ENCODE measurements at regions not wholly inside any gene's neighbourhood (a gene's known extent, or its start where the extent isn't known, plus 50 kb on each side); places are given as distances from the start of the nearest gene placed in this dataset.

DNA sequence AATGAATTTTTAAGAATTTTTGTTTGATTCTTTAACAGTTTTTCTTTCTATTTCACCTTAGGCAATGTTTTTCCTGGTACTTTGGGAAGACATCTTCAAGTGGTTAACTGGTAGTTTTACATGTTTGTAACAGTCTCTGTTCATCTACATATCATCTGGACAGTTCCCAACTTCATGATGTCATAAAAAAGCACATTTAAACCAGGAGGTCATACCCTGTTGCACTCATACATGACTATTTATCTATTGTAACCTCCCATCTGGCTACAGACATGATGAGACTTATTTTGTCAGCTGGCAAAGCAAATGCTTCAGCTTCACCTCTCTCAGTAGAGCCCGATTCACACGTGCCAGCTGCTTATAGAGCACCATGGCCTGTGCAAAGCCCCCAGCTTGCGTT is 99.8 kb upstream of the YPEL5 start:
- Histone ChIP-seq H3K27me3 (ENCODE audit: insufficient read depth, low read depth, severe bottlenecking) (no peaks in the 10 kb centered on the region), H3K36me3 (no peaks in the 10 kb centered on the region), H3K27ac (no peak overlapping the region), H3K4me3 (ENCODE audit: low read depth, low read length) (no peak overlapping the region), H3K9me3 (ENCODE audit: severe bottlenecking) (no peaks in the 10 kb centered on the region)
- no peak for TF ChIP-seq CTCF (IDR thresholded peaks at IDR 0.05; ENCODE audit: low read depth, low read length)
- DNase-seq: no peak

DNA sequence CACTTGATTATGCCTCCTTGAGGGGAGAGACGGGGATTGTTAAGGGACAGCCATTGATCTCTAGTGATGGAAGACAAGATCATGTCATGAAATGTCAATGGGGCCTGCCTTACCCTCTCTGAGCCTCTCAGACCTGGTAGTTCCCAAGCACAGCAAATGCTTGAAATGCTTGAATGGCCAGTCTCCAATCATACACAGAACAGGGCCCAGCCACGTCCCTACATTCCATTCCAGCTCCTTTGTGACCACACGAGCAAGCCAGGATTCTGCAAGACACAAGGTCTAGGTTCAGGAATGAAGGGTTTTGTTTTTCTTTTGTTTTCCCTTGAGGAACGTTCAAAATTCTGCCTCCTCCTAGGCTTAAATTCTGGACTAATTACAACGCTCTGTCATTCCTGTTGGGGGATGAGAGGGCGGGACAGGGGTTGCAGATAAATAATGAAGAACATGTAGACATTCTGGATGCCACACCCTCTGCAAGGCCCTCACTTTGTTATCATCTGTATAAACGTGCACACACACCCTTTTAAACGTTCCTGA is 98.1 kb upstream of the YPEL5 start:
- no peaks in the 10 kb centered on the region for H3K9me3 ChIP-seq (ENCODE audit: severe bottlenecking)
- DNase-seq: no peak

GRCh38 chr2:30055548-30055947 is 91.3 kb upstream of the YPEL5 start:
- no peaks in the 10 kb centered on the region for H3K27me3 ChIP-seq (ENCODE audit: insufficient read depth, low read depth, severe bottlenecking)
- DNase-seq: no peak
- no peak overlapping the region for H3K27ac ChIP-seq
- H3K36me3 ChIP-seq: no peaks in the 10 kb centered on the region
- no peak for TF ChIP-seq CTCF (IDR thresholded peaks at IDR 0.05; ENCODE audit: low read depth, low read length)
- H3K4me3 ChIP-seq (ENCODE audit: low read depth, low read length): no peak overlapping the region
- no peaks in the 10 kb centered on the region for H3K9me3 ChIP-seq (ENCODE audit: severe bottlenecking)

More for the DNA sequence above, 98.1 kb upstream of the YPEL5 start:
- Histone ChIP-seq H3K4me3 (ENCODE audit: low read depth, low read length) (no peak overlapping the region), H3K36me3 (no peaks in the 10 kb centered on the region), H3K27ac (no peak overlapping the region), H3K27me3 (ENCODE audit: insufficient read depth, low read depth, severe bottlenecking) (no peaks in the 10 kb centered on the region)
- no peak for TF ChIP-seq CTCF (IDR thresholded peaks at IDR 0.05; ENCODE audit: low read depth, low read length)

DNA sequence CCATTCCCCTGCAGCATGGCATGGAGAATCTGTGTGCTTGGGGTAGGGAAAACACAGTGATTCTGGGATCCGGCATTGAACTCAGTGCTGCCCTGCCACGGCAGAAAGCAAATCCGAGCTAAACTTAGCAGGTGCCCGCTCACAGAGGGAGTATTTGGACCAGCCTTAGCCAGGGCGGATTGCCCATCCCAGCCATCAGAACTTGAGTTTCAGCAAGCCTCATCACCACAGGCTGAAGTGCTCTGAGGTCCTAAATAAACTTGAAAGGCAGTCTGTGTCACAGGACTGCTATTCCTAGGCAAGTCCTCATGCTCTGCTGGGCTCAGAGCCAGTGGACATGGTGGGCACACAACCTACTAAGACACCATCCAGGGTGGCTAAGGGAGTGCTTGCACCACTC is 86.2 kb upstream of the YPEL5 start:
- no peaks in the 10 kb centered on the region for H3K27me3 ChIP-seq (ENCODE audit: insufficient read depth, low read depth, severe bottlenecking)
- no peak overlapping the region for H3K27ac ChIP-seq
- peaks cover 8% of the 10 kb centered on the region for H3K9me3 ChIP-seq (ENCODE audit: severe bottlenecking)
- no peaks in the 10 kb centered on the region for H3K36me3 ChIP-seq
- no peak for TF ChIP-seq CTCF (IDR thresholded peaks at IDR 0.05; ENCODE audit: low read depth, low read length)
- no peak overlapping the region for H3K4me3 ChIP-seq (ENCODE audit: low read depth, low read length)
- DNase-seq: no peak

DNA sequence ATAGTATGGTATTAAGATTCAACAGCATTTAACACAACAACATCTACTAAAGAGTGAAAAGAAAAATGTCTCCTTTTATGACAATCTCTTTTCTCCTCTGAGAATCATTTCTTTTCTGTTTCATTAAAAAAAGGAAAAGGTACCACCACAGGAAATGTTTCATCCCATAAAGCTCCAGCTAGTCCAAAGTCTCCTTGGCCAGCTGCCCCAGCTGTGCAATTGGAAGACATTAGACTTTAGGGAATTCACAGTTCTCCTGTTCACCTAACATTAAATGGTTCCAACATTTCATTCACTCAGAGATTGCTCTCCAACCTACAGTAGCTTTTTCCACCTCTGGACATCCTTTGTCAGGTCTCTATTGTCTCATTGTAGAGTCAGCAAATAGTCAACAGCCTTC is 78.7 kb upstream of the YPEL5 start:
- no peak for DNase-seq
- Histone ChIP-seq H3K4me3 (ENCODE audit: low read depth, low read length) (no peak overlapping the region), H3K27ac (no peak overlapping the region), H3K9me3 (ENCODE audit: severe bottlenecking) (peaks cover 18% of the 10 kb centered on the region), H3K36me3 (no peaks in the 10 kb centered on the region), H3K27me3 (ENCODE audit: insufficient read depth, low read depth, severe bottlenecking) (no peaks in the 10 kb centered on the region)
- no peak for TF ChIP-seq CTCF (IDR thresholded peaks at IDR 0.05; ENCODE audit: low read depth, low read length)

GRCh38 chr2:30072250-30072842 is 74.5 kb upstream of the YPEL5 start:
- no peaks in the 10 kb centered on the region for H3K27me3 ChIP-seq (ENCODE audit: insufficient read depth, low read depth, severe bottlenecking)
- no peak overlapping the region for H3K27ac ChIP-seq
- TF ChIP-seq CTCF (IDR thresholded peaks at IDR 0.05; ENCODE audit: low read depth, low read length): peak; percentile 95
- peak; percentile 85 for DNase-seq
- no peaks in the 10 kb centered on the region for H3K9me3 ChIP-seq (ENCODE audit: severe bottlenecking)
- H3K36me3 ChIP-seq: no peaks in the 10 kb centered on the region
- no peak overlapping the region for H3K4me3 ChIP-seq (ENCODE audit: low read depth, low read length)
